Omental fat pad (tissue), 3 donors: ENCODE measurements at regions not wholly inside any gene's neighbourhood (a gene's known extent, or its start where the extent isn't known, plus 50 kb on each side); places are given as distances from the start of the nearest gene placed in this dataset.

Source experiments
- ATAC-seq: fragments of 150-250 bp; one replicate; pipeline ENCODE4 v1.9.1; 2016; ENCODE audit warnings: mild to moderate bottlenecking, moderate library complexity; ENCODE audit not compliant: low FRiP score
- DNase-seq: peaks from one replicate; pipeline ENCODE4 v3.0.0-alpha.2; 2019; ENCODE audit warnings: low spot score
- TF ChIP-seq, protein P1 (sequence below), 3 donors: fragments of 450-650 bp; IDR thresholded peaks; one replicate each; pipeline ENCODE4 v1.5.1; 2016 to 2017; ENCODE audit warnings: antibody characterized with exemption in 3 of 3, mild to moderate bottlenecking in 3 of 3, moderate library complexity in 2 of 3

DNA sequence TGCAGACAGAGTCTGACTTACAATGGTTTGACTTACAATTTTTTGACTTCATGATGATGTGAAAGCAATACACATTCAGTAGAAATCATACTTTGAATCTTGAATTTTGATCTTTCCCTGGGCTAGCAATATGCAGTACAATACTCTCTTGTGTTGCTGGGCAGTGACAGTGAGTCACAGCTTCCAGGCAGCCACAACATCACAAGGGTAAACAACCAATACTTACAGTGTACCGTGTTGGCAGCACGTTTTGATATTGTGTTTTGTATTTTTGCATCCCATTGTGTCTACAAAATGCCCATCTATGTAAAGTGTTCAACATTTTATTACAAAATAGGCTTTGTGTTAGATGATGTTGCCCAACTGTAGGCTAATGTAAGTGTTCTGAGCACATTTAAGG, 150.9 kb downstream of the NTMT2 start:
- ATAC-seq (no peak), DNase-seq (no peak)
- TF ChIP-seq, protein P1, sequence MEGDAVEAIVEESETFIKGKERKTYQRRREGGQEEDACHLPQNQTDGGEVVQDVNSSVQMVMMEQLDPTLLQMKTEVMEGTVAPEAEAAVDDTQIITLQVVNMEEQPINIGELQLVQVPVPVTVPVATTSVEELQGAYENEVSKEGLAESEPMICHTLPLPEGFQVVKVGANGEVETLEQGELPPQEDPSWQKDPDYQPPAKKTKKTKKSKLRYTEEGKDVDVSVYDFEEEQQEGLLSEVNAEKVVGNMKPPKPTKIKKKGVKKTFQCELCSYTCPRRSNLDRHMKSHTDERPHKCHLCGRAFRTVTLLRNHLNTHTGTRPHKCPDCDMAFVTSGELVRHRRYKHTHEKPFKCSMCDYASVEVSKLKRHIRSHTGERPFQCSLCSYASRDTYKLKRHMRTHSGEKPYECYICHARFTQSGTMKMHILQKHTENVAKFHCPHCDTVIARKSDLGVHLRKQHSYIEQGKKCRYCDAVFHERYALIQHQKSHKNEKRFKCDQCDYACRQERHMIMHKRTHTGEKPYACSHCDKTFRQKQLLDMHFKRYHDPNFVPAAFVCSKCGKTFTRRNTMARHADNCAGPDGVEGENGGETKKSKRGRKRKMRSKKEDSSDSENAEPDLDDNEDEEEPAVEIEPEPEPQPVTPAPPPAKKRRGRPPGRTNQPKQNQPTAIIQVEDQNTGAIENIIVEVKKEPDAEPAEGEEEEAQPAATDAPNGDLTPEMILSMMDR (IDR thresholded peaks at IDR 0.05), result no peak

DNA sequence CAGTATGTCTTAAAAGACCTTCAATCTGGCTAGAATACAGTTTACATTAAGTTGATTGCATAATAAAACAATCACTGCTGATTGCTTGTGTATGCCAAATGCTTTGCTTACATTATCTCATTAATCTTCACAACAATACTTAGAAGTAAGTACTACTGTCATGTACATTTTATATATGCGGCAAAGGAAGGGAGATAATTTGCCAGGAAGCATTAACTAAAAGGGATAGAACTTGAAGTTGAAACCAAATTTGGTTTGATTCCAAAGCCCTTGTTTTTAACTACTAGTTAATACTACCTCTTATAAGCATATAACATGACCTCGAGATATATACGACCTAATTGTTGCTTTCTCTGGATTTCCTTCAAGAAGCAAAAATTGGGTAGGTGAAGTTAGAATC, 155.8 kb downstream of the NTMT2 start:
- DNase-seq (no peak), ATAC-seq (no peak)
- TF ChIP-seq, protein P1 (IDR thresholded peaks at IDR 0.05), result no peak

DNA sequence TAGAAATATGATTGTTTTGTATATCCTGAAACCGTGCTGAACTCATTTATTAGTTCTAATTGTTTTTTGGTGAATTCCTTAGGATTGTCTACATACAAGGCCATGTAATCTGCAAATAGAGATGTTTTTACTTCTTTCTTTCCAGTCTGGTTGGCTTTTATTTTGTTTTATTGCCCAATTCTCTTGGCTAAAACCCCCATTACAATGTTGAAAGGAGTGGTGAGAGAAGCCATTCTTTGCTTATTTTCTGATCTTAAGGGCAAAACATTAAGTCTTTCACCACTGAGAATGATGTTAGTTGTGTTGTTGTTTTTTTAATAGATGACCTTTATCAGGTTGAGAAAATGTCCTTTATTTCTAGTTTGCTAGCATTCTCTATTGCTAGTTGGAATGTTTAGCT, 157.3 kb downstream of the NTMT2 start:
- TF ChIP-seq, protein P1 (IDR thresholded peaks at IDR 0.05), result no peak
- ATAC-seq (no peak), DNase-seq (no peak)

DNA sequence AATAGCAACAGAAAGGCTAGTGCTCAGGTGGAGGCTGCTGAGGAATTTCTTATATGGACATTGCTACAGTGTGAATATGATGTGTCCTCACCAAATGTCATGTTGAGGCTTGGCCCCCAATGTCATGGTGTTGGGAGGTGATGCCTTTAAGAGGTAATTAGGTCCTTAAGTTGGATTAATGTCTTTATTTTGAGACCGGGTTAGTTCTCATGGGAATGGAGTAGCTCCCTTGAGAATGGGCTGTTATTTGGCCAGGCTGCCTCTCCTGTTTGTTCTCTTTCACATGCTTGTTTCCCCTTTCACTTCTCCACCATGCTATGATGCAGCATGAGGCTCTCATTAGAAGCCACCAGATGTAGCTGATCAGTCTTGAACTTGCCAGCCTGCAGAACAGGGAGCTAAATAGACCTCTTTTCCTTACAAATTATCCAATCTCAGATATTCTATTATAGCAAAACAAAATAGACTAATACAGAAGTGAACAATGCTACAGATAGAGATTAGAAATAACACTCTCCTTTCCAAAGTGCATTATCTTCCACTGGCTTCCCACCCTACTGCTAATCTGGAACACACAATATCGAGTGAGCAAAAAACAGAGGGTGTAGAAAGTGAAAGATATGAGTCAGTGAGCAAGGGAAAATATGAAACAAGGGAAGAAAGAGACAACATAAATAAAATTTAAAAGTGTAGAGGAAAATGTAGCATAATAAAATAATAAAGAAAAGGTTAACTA, 160.2 kb downstream of the NTMT2 start:
- DNase-seq (no peak), ATAC-seq (no peak)
- TF ChIP-seq, protein P1 (IDR thresholded peaks at IDR 0.05), result no peak

DNA sequence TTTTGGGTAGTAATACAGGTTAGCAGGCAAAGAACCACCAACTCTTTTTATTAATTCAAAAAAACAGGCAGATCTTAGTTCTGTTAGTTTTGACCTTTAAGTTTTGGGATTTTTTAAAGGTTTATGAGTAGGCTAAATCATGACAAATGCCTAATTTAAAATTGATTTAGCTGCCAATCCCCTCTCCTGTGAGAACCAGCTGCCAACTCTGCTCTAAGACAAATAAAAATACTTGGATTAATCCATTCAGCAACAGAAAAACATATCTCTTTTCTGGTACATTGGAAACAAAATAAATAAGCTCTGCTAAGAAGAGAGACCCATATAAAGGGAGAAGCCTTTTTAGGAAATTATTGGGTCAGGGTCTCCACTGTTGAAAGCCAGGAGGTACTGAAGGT, 160.8 kb downstream of the NTMT2 start:
- ATAC-seq (no peak), DNase-seq (no peak)
- TF ChIP-seq, protein P1 (IDR thresholded peaks at IDR 0.05), result no peak

DNA sequence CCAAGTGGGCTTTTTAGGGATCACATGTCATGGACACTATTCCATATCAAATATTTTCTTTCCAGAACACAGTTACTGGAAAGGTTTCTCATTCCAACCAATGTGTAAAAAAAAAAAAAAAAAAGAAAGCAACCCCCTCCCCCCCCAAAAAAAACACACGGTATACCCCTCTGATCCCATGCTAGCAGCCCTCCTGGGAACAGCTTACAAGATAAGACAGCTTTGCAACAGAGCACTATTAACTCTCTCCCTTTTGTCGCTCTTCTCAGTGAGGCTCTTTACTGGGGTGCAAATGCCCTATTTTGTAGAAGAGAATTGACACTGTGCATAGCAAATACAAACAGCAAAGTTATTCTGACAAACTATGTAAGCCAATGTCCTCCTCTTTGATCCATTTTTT, 161.2 kb downstream of the NTMT2 start:
- DNase-seq, result no peak
- TF ChIP-seq, protein P1 (IDR thresholded peaks at IDR 0.05), result no peak
- no peak for ATAC-seq

DNA sequence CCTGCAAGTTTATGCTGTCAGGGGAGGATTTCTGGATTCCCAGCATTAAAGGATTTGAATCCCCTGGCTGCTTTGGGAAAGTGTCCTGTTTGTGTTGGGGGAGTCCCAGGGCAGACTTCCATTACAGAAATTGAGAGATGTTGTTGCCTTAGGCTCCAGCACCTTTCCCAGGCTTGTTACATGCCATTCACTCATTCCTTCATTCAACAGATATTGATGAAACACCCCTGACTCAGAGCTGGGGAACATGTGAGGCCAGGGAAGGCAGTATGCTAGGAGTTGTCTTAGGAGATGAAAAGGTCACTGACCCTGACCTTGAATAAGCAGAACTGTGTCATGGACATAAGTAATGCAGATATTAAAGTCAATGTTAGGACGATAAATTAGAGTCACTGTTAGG, 161.7 kb downstream of the NTMT2 start:
- no peak for ATAC-seq
- no peak for DNase-seq
- TF ChIP-seq, protein P1 (IDR thresholded peaks at IDR 0.05), result no peak
